DMS 273 treated with DMSO at 0.1 percent for 48 hours (cell line): ENCODE measurements at regions not wholly inside any gene's neighbourhood (a gene's known extent, or its start where the extent isn't known, plus 50 kb on each side); places are given as distances from the start of the nearest gene placed in this dataset.

Experiments used
- DNase-seq: peaks from one replicate; lab custom pipeline; 2025; lab: John Stamatoyannopoulos, UW

DNA sequence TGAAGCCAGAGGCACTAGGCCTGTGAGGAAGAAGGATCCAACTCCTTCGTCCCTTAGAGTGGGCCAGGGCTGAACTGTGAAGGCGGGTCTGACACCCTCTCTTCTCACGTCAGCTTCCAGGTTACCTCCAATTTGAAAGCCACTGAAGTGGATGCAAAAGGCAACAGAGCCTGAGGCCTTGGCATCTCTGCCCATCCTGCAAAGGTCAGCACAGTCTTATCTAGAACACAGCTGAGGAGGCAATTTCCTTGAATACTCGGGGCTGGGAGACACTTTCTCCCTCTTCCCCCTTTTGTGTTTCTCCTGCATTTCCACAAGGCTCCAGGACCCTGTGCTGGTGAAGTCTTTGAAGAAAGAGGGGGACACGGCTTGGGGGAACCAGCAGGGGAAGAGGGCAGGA lies 91.6 kb upstream of the PAX6 start:
- no peak for DNase-seq

DNA sequence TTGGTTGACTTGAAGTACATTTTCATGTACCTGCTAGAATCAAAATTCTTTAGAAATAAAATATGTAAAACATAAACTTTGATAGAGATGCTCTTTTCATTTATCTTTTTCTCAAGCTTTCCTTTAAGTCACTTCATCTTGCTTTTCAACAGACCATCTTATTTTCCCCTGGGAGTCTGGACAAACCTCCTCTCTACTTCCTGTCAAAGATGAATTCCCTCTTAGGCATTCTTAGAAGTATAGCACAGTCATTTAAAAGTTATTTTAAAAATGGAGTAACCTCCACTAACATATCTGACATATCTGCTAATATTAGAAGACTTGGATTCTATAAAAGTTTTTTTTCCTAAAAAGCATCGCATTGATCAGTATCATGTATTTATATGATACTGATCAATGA lies 84.8 kb upstream of the PAX6 start:
- DNase-seq = no peak

DNA sequence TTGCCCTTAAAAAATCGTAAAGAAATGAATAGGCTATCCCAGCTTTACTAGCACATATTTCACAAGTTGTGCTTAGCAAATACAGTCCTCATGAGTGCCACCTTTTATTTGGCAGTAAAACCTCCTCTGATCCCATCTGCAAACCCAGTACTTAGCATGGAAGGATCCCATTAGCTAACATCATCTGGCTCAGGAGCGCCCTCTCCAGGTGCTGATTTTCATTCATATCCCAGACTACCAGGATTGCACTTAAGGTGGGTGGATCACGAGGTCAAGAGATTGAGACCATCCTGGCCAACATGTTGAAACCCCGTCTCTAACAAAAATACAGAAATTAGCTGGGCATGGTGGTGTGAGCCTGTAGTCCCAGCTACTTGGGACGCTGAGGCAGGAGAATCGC lies 76.1 kb upstream of the PAX6 start:
- no peak for DNase-seq

DNA sequence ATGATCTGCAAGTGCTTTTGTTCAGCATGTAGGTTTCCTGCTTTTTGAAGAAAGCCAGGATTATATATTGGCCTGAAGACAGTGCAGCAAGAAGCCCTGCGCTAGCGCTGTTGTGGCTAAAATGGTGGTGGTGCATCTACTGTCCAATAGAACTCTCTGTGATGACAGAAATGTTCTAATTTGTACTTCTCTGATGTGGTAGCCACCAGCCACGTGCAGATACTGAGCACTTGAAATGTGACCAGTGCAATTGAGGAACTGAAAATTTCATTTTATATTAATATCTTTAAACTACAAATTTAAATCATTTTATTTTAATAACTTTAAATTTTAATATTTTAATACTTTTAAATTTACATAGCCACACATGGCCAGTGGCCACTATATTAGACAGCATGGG lies 73.0 kb upstream of the PAX6 start:
- DNase-seq = no peak

DNA sequence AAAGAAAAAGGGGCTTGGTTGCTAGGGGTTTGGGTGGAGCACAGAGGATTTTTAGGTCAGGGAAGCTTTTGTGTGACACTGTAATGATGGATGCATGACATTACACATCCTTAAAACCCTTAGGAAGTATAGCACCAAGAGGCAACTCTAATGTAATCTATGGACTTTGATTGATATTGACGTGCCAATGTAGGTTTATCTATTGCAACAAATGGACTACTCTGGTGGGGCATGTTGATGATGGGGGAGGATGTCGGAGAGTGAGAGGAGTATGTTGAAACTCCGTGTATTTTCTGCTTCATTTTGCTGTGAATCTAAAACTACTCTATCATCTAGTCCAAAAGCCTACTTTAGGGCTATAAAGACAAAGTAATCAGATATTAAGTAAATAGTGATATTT lies 72.3 kb upstream of the PAX6 start:
- no peak for DNase-seq

DNA sequence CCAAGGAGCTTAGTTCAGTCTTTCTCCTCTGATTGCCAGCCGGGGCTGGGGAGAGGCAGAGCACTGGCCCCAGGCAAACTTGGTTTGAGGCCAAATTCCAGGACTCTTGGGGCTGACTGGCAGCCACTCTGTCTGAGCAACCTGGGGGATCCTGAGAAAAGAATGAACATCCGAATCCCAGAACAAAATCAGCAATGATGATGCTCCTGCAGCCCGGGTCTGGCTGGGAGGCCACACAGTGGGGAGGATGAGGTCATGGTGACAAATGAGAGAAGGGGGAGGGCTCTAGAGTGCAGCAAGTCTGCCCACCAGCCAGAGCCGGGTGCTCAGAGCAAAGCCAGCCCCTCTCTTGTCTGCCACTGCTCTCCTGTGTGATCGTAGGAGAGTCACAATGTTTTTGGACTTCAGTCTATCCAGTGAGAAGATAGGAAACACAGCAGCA lies 71.8 kb upstream of the PAX6 start:
- peak; percentile 0 for DNase-seq

DNA sequence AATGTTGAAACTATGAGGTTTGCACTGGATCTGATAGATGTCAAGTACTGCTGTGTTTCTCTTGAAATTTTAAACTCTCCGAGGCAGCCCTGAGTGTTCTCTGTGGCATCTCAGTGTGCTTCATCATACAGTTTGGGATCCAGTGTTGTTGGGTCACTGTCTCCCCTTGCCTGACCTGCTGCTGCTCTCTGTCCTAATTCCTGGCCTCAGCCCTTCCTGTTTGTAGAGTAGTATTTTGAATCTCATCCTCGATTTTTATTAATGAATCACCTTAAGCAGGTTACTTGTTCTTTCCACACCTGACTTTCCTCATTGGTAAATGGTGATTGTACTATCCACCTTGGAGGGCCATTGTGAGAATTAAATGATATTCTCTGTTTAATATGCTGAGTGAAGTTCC lies 70.7 kb upstream of the PAX6 start:
- no peak for DNase-seq

DNA sequence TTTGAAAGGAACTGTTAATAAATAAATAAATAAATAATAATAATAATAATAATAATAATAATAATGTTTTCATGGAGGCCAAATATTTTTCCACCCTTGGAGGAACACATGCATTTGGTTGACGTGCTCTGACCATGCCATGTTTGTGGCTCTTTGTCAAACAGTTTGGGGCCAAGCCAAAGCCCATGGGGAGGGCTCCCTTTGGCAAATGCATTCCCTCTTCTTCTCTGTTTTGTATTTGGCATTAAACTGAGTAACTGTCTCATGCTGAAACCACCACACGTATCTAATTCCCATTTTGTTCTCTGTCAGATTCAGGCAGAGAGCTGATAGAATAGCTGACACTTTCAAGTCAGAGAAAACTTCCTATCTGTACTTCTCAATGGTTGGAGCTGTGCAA lies 68.6 kb upstream of the PAX6 start:
- no peak for DNase-seq

DNA sequence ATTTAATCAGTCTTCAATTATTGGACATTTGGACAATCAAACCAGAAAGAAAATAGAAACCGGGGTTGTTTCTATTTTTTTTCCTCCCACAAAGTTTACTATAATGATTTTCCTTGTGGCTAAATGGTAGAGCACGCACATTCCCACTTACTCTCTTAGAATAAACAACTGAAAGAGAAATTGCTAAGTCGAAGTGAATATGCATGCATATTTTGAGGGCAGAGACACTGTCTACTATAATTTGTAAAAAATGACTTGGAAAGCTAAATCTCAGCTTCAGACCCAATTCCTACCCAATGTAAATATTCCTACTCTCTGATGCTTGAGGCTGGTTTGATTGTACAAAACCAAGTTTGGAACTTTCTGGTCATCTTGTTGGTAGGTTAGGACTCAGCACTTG lies 66.7 kb upstream of the PAX6 start:
- no peak for DNase-seq

DNA sequence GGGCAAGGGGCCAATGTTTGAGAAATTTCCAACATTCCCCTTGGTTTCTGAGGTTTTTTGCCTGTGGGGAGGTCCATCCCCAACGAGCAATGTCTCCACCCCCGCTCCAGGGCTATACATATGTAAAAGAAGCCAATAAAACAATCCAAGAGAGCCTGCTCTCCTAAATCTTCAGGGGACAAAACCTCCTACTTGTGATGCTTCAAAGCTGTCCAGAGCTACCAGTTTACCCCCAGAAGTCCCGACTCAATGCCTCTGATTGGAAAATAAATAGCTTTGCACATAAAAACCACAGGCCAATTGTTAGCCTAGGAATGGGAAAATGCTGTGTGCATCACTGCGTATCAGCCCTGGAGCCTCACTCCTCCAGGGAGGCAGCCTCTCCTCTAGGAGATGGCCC lies 66.0 kb upstream of the PAX6 start:
- DNase-seq = no peak

DNA sequence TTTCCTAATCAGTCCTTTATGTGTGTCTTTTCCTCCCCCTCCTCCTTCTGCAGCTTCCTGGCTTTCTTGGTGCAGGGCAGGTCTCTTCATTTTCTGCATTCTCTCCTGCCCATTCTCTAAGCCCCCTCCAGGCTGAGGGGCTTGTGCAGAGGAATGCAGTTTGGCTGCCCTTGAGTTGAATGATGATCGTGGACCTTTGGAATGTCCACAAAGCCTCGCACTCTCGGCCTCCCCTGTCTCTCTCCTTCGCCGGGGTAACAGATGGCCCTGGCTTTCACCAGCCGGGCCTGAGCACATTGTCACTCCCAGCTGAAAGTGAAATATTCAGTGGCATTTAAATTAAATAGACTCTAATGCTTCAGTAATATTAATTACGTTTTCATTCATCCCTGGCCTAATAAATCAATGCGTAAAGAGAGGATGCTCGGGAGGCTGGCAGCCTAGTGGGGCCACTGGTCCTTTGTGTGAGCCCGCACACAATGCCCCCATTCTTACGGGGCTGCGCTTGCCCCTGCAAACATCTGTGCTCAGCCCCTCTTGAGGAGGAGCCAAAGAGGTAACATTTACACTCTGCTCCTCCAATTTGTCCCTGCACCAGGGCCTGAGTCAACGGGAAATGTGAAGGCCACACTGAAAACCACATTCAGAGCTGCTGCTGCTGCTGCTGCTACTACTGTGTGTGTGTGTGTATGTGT lies 64.9 kb upstream of the PAX6 start:
- no peak for DNase-seq

DNA sequence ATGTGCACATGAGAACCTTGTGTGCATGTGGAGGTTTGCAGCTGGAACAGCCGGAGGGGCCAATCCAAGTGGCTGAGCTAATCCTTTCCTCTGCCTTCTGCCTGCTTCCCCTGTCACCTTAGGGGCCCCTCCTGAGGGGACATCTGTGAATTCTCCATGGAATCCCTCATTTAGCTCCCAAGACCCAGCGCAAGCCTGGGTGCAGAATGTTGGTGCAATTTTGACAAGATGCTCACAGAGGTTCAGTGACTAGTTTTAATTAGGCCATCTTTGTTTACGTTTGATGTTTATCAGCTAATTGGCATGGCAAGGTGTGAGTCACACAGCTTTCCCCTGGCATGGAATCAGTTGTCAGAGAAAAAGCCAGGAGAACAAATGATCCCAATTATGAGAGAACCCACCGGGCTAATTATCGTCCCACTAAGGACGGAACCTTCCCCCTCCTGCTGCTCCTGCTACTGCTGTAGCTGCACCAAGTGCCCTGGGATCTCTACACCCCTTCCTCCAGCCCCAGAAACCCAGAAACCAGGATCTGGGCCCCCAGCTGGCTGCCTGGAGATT lies 63.6 kb upstream of the PAX6 start:
- DNase-seq = peak; percentile 84

DNA sequence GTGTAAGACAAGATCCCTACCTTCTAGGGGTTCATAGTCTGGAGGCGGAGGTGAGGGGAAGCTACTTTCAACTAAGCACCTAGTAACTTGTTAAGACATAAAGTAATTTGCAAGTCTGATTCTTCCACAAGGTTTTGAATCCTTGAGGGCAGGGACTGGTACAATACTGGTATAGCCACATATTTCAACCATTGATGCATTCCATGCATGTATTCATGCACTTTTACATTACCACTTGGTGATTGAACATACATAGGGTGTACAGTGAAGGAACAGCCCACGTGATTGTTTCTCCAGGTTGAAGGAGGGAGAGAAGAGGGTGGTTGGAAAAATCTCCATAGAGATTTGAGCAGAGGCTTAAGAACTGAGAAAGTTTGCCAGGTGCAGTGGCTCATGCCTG lies 62.0 kb upstream of the PAX6 start:
- DNase-seq = no peak

DNA sequence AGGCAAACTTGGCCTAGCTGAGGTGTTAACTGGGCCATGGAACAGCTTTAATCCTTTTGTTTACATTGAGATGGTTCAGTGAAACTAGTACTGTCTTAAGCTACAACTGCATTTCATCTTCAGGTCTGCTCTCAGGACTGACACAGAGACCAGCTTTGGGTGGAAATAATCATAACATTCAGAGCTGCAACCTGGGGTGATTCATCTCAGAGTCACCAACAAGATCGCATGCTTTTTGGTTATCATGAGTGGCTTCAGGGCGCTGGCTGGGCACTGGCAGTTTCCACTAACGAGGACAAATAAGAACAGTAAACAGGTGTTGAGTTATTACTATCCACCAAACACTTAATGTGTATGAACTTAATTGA lies 60.9 kb upstream of the PAX6 start:
- no peak for DNase-seq

DNA sequence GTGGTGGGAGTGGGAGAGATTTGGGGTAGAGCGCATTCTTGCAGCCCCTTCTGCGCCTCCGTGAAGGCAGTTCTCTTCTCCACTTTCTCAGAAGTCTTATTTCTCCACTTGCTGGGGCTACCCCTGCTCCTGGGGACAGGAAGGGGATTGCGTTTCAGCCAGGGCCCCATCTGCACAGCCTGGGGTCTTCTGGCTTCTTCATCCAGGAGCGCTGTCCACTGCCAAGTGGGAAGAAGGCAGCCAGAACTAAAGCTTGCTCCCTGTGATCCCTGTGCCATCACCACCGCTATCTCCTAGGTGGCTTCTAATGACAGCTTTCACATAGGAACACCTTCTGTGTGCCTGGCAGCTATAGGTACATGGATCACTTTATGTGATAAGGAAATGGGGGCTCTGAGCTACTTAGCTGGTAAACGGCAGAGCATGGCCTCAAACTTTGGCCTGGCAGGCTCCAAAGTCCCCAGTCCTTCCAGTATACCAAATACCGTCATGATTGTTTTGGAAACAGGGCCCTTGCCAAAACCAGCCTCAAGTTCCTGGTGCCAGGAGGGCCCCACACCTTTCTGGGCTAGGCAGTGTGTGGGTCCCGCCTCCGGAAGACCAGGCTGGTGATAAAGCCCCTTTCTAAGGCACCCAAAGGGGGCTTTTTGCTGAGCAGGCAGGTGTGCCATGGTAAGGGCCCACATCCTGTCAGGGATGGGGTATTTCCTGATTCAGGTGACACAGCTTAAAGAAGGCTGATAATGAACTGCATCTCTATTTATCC lies 60.4 kb upstream of the PAX6 start:
- DNase-seq = no peak

DNA sequence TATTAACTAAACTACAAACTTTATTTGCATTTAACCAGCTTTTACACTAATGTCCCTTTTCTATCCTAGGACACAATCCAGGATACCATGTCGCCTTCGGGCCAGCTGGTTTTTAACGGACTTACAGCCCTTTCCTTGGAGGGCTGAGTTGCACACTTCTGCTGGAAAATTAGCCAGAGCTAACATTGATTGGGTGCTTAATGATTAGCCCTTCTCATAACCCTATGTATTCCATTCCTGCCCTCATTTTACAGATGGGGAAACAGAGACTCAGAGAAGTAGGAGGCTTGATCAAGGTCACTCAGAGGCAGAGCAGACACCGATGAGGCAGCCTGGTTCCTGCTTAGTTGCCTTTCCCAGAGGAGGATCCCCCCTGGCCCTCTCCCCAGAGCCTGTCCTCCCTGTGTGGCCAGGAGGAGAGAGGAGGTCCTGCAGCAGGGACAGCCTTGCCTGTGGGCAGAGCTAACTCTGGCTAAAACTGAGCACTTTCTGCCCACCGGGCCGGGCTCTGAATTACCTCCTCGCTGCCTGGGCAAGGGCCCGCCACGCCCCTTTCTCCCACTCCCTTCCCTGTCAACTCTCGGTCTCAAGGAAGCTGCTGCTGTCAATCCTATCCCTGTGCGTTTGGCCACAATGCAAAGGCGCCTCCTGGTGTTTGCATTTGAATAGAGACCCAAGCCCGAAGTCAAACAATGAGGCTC lies 59.6 kb upstream of the PAX6 start:
- peak; percentile 3 for DNase-seq

DNA sequence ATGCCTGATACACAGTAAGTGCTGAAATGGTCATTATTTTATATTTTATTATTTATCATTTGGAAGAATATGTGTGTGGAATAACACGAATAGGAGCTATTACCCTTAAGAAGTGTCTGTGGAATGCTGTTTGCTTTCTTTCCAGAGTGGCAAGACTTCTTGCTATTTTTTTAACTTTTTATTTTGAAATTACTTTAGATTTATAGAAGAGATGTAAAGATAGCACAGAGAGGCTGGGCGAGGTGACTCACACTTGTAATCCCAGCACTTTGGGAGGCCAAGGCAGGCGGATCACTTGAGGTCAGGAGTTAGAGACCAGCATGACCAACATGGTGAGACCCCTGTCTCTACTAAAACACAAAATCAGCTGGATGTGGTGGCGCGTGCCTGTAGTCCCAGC lies 58.9 kb upstream of the PAX6 start:
- no peak for DNase-seq

DNA sequence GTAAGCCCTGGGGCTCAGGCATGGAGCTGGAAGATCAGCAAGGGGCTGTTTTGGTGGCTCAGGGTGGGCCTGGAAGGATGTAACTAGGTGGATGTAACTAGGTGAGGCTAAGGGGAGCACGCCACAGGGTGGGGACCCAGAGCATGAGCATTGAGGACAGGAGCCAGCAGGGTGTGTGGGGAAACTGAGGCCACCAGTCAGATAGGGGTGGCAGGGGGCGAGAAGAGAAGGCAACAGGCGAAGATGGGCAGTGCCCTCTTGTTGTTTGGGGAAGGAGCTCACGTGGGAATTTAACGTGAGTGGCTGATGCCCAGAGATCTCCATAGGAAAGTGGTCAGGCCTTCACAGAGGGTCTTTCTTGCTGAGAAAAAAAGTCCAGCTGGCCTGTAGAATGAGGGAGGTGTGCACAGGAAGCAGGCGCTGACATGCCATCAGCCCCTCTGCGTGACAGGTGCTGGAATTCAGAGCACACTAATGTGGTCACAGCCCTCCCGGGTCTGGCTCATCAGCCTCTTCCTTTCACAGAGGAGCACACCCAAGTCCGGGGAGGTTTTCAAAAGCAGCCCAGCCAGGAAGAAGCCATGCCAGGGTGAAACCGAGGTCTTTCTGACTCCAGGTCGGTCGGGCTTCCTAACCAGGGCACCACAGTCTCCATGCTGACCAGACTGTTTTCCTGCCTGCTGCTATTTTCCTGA lies 54.6 kb upstream of the PAX6 start:
- DNase-seq = no peak

DNA sequence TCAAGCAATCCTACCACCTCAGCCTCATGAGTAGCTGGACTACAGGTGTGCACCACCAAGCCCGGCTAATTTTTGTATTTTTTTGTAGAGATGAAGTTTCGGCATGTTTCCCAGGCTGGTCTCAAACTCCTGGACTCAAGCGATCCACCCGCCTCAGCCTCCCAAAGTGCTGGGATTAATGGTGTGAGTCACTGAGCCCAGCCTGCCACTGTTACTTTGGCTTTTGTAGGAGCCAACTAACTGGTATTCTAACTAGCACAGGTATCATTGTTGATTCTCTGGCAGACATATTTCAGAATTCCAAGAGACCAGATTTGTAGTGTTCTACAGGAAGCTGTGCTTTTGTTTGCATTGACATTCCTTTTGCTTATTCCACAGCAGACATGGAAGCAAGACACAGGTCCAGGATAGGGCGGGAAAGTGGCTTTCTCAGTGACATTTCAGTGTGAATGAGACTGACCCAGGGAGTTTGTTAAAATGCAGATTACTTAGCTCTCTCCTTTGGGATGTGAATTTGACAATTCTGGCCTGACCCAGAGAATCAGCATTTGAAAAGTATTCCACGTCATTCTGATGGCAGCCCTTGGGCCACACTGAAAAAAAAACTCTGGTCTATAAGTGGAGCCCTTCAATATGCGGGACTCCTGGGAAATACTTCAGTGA lies 52.2 kb upstream of the PAX6 start:
- DNase-seq = no peak

DNA sequence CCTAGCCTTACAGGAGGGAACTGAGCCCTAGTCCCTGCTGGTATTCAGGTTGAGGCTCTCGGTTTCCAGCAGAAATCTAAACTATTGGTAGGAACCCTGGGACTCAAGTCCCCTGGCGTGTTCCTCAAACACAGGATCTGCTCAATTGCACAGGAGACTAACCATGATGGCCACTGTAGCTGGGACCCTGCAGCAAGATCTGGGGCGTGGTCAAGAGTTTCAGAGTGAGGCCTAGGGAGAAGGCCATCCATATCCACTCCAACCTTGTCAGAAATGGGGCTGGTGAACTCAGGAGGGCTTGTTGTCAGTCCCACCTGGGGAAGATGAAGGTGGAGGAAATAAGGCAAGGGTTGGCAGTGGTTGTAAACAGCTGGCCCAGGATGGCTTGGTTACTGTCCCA lies 49.9 kb upstream of the PAX6 start:
- no peak for DNase-seq
